ENCODE measurements at regions not wholly inside any gene's neighbourhood (a gene's known extent, or its start where the extent isn't known, plus 50 kb on each side); places are given as distances from the start of the nearest gene placed in this dataset.

- TF ChIP-seq CTCF (IDR thresholded peaks at IDR 0.05) (no peak), POLR2A (IDR thresholded peaks at IDR 0.05) (no peak)
- H3K27ac ChIP-seq = no peak overlapping the region
- H3K27me3 ChIP-seq = no peaks in the 10 kb centered on the region
- no peak overlapping the region for H3K4me3 ChIP-seq
- no peaks in the 10 kb centered on the region for H3K9me3 ChIP-seq
- 93 to 98% methylated on average over 1 of the region's 1 CpG for WGBS, 2 donors
- H3K36me3 ChIP-seq (ENCODE audit: low read depth, missing control alignments) = no peaks in the 10 kb centered on the region
- intact Hi-C loops (cut with DNase I; ENCODE audit: low total_unique reads) = no loop called here
- no peak for DNase-seq
- H3K4me1 ChIP-seq = no peaks in the 10 kb centered on the region
Observed at GRCh38 chr9:79170643-79171042, 401.1 kb upstream of the TLE4 start.

GRCh38 chr9:79173932-79174331 is 397.8 kb upstream of the TLE4 start:
- H3K4me1 ChIP-seq = no peaks in the 10 kb centered on the region
- 93 to 97% methylated on average over 3 of the region's 3 CpGs for whole genome bisulfite sequencing, 2 donors
- DNase-seq = no peak
- no peaks in the 10 kb centered on the region for H3K27me3 ChIP-seq
- no peaks in the 10 kb centered on the region for H3K9me3 ChIP-seq
- H3K36me3 ChIP-seq (ENCODE audit: low read depth, missing control alignments) = no peaks in the 10 kb centered on the region
- H3K4me3 ChIP-seq = no peak overlapping the region
- H3K27ac ChIP-seq = no peak overlapping the region
- no peak for TF ChIP-seq POLR2A (IDR thresholded peaks at IDR 0.05)
- no peak for TF ChIP-seq CTCF (IDR thresholded peaks at IDR 0.05)
- intact Hi-C loops (cut with DNase I; ENCODE audit: low total_unique reads) = no loop called here

GRCh38 chr9:79176014-79176697 is 395.6 kb upstream of the TLE4 start:
- no peaks in the 10 kb centered on the region for H3K4me1 ChIP-seq

GRCh38 chr9:79184831-79185230 is 386.9 kb upstream of the TLE4 start:
- intact Hi-C loops (cut with DNase I; ENCODE audit: low total_unique reads) = no loop called here

More at GRCh38 chr9:79176014-79176697, 395.6 kb upstream of the TLE4 start:
- DNase-seq = no peak
- Histone ChIP-seq H3K27ac (no peak overlapping the region), H3K4me3 (no peak overlapping the region), H3K27me3 (no peaks in the 10 kb centered on the region), H3K36me3 (ENCODE audit: low read depth, missing control alignments) (no peaks in the 10 kb centered on the region), H3K9me3 (no peaks in the 10 kb centered on the region)
- TF ChIP-seq POLR2A (IDR thresholded peaks at IDR 0.05) = no peak
- no peak for TF ChIP-seq CTCF (IDR thresholded peaks at IDR 0.05)
- WGBS, 2 donors = 44 to 58% methylated on average over 4 of the region's 4 CpGs
- intact Hi-C loops (cut with DNase I; ENCODE audit: low total_unique reads) = no loop called here

More at GRCh38 chr9:79184831-79185230, 386.9 kb upstream of the TLE4 start:
- DNase-seq = no peak
- 62 to 97% methylated on average over 2 of the region's 2 CpGs for WGBS, 2 donors
- H3K4me3 ChIP-seq = no peak overlapping the region
- H3K27ac ChIP-seq = no peak overlapping the region
- TF ChIP-seq POLR2A (IDR thresholded peaks at IDR 0.05) (no peak), CTCF (IDR thresholded peaks at IDR 0.05) (no peak)
- H3K9me3 ChIP-seq = no peaks in the 10 kb centered on the region
- no peaks in the 10 kb centered on the region for H3K4me1 ChIP-seq
- H3K27me3 ChIP-seq = no peaks in the 10 kb centered on the region
- no peaks in the 10 kb centered on the region for H3K36me3 ChIP-seq (ENCODE audit: low read depth, missing control alignments)

Measured in testis (tissue), 2 donors.